Ishikawa (cell line): ENCODE measurements at regions not wholly inside any gene's neighbourhood (a gene's known extent, or its start where the extent isn't known, plus 50 kb on each side); places are given as distances from the start of the nearest gene placed in this dataset.

ENCODE experiments used
- CEBPB ChIP-seq: IDR thresholded peaks from 2 replicates; pipeline ENCODE4 v1.6.1; 2012
- EP300 ChIP-seq: IDR thresholded peaks from 2 replicates; pipeline ENCODE4 v1.6.1; 2012; ENCODE audit warnings: borderline replicate concordance
- FOXM1 ChIP-seq: IDR thresholded peaks from 2 replicates; pipeline ENCODE4 v1.6.1; 2012; ENCODE audit warnings: low read depth, borderline replicate concordance
- TAF1 ChIP-seq: IDR thresholded peaks from 2 replicates; pipeline ENCODE4 v1.6.1; 2012; ENCODE audit warnings: low read depth, mild to moderate bottlenecking
- TF ChIP-seq, protein P1 (sequence below): IDR thresholded peaks from 2 replicates; pipeline ENCODE4 v1.6.1; 2012; ENCODE audit warnings: low read depth, mild to moderate bottlenecking
- TF ChIP-seq, protein P2 (sequence below): IDR thresholded peaks from 2 replicates; pipeline ENCODE4 v1.6.1; 2012

DNA sequence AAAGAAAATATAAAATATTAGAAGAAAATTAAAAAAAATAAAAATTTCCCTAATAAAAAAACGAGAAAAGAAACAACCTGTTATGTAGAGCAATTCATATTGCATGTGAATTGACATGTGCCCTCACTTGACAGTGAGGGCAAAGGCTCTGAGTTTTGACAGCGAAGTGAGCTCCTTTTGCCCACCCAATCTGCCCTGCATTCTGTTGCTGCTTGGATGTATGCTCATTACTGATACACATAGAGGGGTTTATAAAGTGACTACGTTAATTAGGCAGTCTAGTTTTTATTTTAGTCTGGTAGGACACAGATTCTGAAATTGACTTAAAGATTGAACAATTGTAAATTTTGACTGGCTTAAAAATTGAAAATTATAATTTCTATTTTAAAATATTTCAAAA is 949.4 kb downstream of the TLE4 start:
- TF ChIP-seq, protein P1, sequence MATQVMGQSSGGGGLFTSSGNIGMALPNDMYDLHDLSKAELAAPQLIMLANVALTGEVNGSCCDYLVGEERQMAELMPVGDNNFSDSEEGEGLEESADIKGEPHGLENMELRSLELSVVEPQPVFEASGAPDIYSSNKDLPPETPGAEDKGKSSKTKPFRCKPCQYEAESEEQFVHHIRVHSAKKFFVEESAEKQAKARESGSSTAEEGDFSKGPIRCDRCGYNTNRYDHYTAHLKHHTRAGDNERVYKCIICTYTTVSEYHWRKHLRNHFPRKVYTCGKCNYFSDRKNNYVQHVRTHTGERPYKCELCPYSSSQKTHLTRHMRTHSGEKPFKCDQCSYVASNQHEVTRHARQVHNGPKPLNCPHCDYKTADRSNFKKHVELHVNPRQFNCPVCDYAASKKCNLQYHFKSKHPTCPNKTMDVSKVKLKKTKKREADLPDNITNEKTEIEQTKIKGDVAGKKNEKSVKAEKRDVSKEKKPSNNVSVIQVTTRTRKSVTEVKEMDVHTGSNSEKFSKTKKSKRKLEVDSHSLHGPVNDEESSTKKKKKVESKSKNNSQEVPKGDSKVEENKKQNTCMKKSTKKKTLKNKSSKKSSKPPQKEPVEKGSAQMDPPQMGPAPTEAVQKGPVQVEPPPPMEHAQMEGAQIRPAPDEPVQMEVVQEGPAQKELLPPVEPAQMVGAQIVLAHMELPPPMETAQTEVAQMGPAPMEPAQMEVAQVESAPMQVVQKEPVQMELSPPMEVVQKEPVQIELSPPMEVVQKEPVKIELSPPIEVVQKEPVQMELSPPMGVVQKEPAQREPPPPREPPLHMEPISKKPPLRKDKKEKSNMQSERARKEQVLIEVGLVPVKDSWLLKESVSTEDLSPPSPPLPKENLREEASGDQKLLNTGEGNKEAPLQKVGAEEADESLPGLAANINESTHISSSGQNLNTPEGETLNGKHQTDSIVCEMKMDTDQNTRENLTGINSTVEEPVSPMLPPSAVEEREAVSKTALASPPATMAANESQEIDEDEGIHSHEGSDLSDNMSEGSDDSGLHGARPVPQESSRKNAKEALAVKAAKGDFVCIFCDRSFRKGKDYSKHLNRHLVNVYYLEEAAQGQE, result no peak
- TF ChIP-seq CEBPB, result no peak
- TF ChIP-seq, protein P2, sequence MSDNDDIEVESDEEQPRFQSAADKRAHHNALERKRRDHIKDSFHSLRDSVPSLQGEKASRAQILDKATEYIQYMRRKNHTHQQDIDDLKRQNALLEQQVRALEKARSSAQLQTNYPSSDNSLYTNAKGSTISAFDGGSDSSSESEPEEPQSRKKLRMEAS, result no peak
- TF ChIP-seq TAF1, result no peak
- TF ChIP-seq FOXM1, result no peak
- no peak for TF ChIP-seq EP300
